C4-2B (cell line): ENCODE measurements at regions not wholly inside any gene's neighbourhood (a gene's known extent, or its start where the extent isn't known, plus 50 kb on each side); places are given as distances from the start of the nearest gene placed in this dataset.

Experiments
- H3K27ac ChIP-seq: fragments of 450-650 bp; 2 replicates; pipeline ENCODE4 v1.5.1; 2017
- CTCF ChIP-seq: fragments of 450-650 bp; conservative IDR thresholded peaks from 2 replicates; pipeline ENCODE4 v1.5.1; 2017; ENCODE audit warnings: mild to moderate bottlenecking
- ZFX ChIP-seq: fragments of 450-650 bp; IDR thresholded peaks from 2 replicates; pipeline ENCODE4 v1.6.1; 2017

GRCh38 chr10:120270906-120271305 lies 186.1 kb upstream of the PLPP4 start:
- no peak for TF ChIP-seq CTCF
- TF ChIP-seq ZFX, result no peak
- H3K27ac ChIP-seq, result no peak overlapping the region

- no peak overlapping the region for H3K27ac ChIP-seq
- no peak for TF ChIP-seq ZFX
- no peak for TF ChIP-seq CTCF
These were observed 185.3 kb upstream of the PLPP4 start for GRCh38 chr10:120271696-120272095.

GRCh38 chr10:120272350-120272749 lies 184.7 kb upstream of the PLPP4 start:
- H3K27ac ChIP-seq, result no peak overlapping the region
- TF ChIP-seq CTCF (no peak), ZFX (no peak)

- H3K27ac ChIP-seq, result peak overlapping the region; percentile 69
- TF ChIP-seq ZFX, result no peak
- no peak for TF ChIP-seq CTCF
These were observed 179.0 kb upstream of the PLPP4 start for GRCh38 chr10:120278069-120278468.

GRCh38 chr10:120279196-120279595 lies 177.8 kb upstream of the PLPP4 start:
- H3K27ac ChIP-seq, result no peak overlapping the region
- no peak for TF ChIP-seq CTCF
- no peak for TF ChIP-seq ZFX

GRCh38 chr10:120282421-120282820 lies 174.6 kb upstream of the PLPP4 start:
- no peak for TF ChIP-seq ZFX
- TF ChIP-seq CTCF, result no peak
- H3K27ac ChIP-seq, result peak overlapping the region; percentile 16; the same call in 1 of the 2 replicates

GRCh38 chr10:120282846-120283492 lies 174.1 kb upstream of the PLPP4 start:
- TF ChIP-seq ZFX, result no peak
- peak overlapping the region; percentile 16; the same call in 1 of the 2 replicates for H3K27ac ChIP-seq

- TF ChIP-seq CTCF (no peak), ZFX (no peak)
These were observed 171.6 kb upstream of the PLPP4 start for GRCh38 chr10:120285408-120285807.

More at GRCh38 chr10:120285408-120285807, 171.6 kb upstream of the PLPP4 start:
- no peak overlapping the region for H3K27ac ChIP-seq
